MM.1S (cell line): ENCODE measurements at regions not wholly inside any gene's neighbourhood (a gene's known extent, or its start where the extent isn't known, plus 50 kb on each side); places are given as distances from the start of the nearest gene placed in this dataset.
"Not testable (repeated sequence)": the region's sequence is repeated elsewhere in the genome, so short reads cannot be mapped to it uniquely, and the experiment has no call there.

Experiments
- DNase-seq: peaks from one replicate; pipeline ENCODE4 v3.0.0-alpha.2; 2015
- H2AFZ ChIP-seq: fragments of 300-600 bp; sonication (generic); 2 replicates; pipeline ENCODE4 v1.6.0; 2016; ENCODE audit warnings: antibody characterized with exemption, low read length
- H3F3A ChIP-seq: fragments of 300-600 bp; sonication (generic); 2 replicates; pipeline ENCODE4 v1.6.1; 2016; ENCODE audit warnings: mild to moderate bottlenecking, antibody characterized with exemption, low read length, moderate library complexity, mixed read lengths; ENCODE audit not compliant: insufficient read depth
- H3K27ac ChIP-seq: fragments of 300-600 bp; sonication (generic); 2 replicates; pipeline ENCODE4 v1.5.1; 2016; ENCODE audit warnings: mild to moderate bottlenecking, low read length
- H3K27me3 ChIP-seq: fragments of 300-600 bp; sonication (generic); replicated peaks from 2 replicates; pipeline ENCODE4 v1.6.0; 2016; ENCODE audit warnings: low read length; ENCODE audit not compliant: insufficient read depth
- H3K36me3 ChIP-seq: fragments of 300-600 bp; sonication (generic); replicated peaks from 2 replicates; pipeline ENCODE4 v1.6.1; 2016; ENCODE audit warnings: mild to moderate bottlenecking, low read length, mixed read lengths; ENCODE audit not compliant: insufficient read depth
- H3K4me1 ChIP-seq: fragments of 300-600 bp; sonication (generic); 2 replicates; pipeline ENCODE4 v1.6.1; 2016; ENCODE audit warnings: low read length, mixed read lengths
- H3K4me2 ChIP-seq: fragments of 300-600 bp; sonication (generic); 2 replicates; pipeline ENCODE4 v1.6.0; 2016; ENCODE audit warnings: low read depth, low read length
- H3K4me3 ChIP-seq: fragments of 300-600 bp; sonication (generic); 2 replicates; pipeline ENCODE4 v1.5.1; 2016; ENCODE audit warnings: low read length, mixed read lengths
- H3K79me2 ChIP-seq: fragments of 300-600 bp; sonication (generic); 2 replicates; pipeline ENCODE4 v1.6.1; 2016; ENCODE audit warnings: mixed run types, low read length, mixed read lengths
- H3K9ac ChIP-seq: fragments of 300-600 bp; sonication (generic); 2 replicates; pipeline ENCODE4 v1.6.1; 2016; ENCODE audit warnings: low read length, mixed read lengths
- H3K9me2 ChIP-seq: fragments of 300-600 bp; sonication (generic); replicated peaks from 2 replicates; pipeline ENCODE4 v1.6.1; 2016; ENCODE audit warnings: mild to moderate bottlenecking, low read length, mixed read lengths; ENCODE audit not compliant: insufficient read depth
- H3K9me3 ChIP-seq: fragments of 300-600 bp; sonication (generic); replicated peaks from 2 replicates; pipeline ENCODE4 v1.6.1; 2016; ENCODE audit warnings: mild to moderate bottlenecking, low read length, mixed read lengths; ENCODE audit not compliant: insufficient read depth
- H4K20me1 ChIP-seq: fragments of 300-600 bp; sonication (generic); 2 replicates; pipeline ENCODE4 v1.6.1; 2016; ENCODE audit warnings: mild to moderate bottlenecking, low read length, moderate library complexity, mixed read lengths; ENCODE audit not compliant: insufficient read depth

GRCh38 chr16:32202585-32202984 is 50.5 kb upstream of the TP53TG3D start:
- H3K27ac ChIP-seq, result not testable (repeated sequence)

More at GRCh38 chr16:32202585-32202984, 50.5 kb upstream of the TP53TG3D start:
- not testable (repeated sequence) for H3F3A ChIP-seq, H2AFZ ChIP-seq, H4K20me1 ChIP-seq, DNase-seq, H3K9me3 ChIP-seq, H3K79me2 ChIP-seq, H3K9ac ChIP-seq, H3K36me3 ChIP-seq, H3K4me1 ChIP-seq, H3K4me3 ChIP-seq, H3K9me2 ChIP-seq, H3K27me3 ChIP-seq, H3K4me2 ChIP-seq
